GM12864 (cell line): ENCODE measurements at regions not wholly inside any gene's neighbourhood (a gene's known extent, or its start where the extent isn't known, plus 50 kb on each side); places are given as distances from the start of the nearest gene placed in this dataset.

Experiments used
- DNase-seq: peaks from one replicate; pipeline ENCODE4 v3.0.0-alpha.2; 2011; ENCODE audit warnings: low read depth
- H3K4me3 ChIP-seq: 2 replicates; pipeline ENCODE4 v1.5.1; 2011; ENCODE audit warnings: mild to moderate bottlenecking, low read depth, low read length, control low read depth
- TF ChIP-seq, protein P1 (sequence below): IDR thresholded peaks from 2 replicates; pipeline ENCODE4 v1.5.1; 2011; ENCODE audit warnings: low read depth, mild to moderate bottlenecking, moderate library complexity, low read length, control low read depth, inconsistent platforms; ENCODE audit errors: missing control alignments

DNA sequence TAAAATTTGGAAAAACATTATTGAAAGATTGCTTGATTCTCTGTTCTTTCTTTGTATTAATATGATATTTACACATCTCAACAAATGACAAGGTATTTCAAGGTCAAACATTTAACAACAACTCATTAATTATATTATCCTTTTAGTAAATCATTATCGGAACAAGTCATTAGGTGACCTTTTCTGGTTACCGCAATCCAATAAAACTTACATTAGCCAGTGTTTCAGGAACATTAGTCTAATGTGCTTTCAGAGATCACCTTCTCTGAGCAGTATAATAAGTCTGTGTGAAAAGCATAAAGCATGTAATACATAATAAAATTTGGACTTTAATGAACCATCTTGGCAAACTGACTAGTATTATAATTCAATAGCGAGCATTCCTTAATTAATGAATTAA, 1466.4 kb downstream of the FAM181B start:
- TF ChIP-seq, protein P1, sequence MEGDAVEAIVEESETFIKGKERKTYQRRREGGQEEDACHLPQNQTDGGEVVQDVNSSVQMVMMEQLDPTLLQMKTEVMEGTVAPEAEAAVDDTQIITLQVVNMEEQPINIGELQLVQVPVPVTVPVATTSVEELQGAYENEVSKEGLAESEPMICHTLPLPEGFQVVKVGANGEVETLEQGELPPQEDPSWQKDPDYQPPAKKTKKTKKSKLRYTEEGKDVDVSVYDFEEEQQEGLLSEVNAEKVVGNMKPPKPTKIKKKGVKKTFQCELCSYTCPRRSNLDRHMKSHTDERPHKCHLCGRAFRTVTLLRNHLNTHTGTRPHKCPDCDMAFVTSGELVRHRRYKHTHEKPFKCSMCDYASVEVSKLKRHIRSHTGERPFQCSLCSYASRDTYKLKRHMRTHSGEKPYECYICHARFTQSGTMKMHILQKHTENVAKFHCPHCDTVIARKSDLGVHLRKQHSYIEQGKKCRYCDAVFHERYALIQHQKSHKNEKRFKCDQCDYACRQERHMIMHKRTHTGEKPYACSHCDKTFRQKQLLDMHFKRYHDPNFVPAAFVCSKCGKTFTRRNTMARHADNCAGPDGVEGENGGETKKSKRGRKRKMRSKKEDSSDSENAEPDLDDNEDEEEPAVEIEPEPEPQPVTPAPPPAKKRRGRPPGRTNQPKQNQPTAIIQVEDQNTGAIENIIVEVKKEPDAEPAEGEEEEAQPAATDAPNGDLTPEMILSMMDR: no peak
- DNase-seq: no peak

GRCh38 chr11:81259471-81259870, 1474.2 kb downstream of the FAM181B start:
- TF ChIP-seq, protein P1: no peak
- no peak overlapping the region for H3K4me3 ChIP-seq
- DNase-seq: no peak

More for the DNA sequence above, 1466.4 kb downstream of the FAM181B start:
- no peak overlapping the region for H3K4me3 ChIP-seq

DNA sequence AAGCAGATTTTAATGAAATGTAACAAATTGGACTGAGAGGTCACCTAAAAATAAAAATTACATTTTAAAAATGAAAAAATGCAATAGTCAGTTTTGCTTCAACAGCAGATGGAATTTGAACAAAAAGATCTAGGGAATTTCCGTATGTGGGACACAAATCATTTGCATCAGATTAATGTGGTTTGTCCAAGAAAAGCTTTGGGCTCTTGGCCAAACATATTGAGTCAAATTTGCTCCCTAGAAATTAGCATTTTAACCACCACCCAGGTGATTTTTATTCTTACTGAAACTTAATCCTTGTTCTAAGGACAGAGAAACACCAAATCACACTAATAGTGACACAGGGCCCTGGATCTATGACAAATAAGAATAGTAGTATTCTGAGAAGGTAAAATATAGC, 1477.8 kb downstream of the FAM181B start:
- TF ChIP-seq, protein P1: no peak
- DNase-seq: no peak

DNA sequence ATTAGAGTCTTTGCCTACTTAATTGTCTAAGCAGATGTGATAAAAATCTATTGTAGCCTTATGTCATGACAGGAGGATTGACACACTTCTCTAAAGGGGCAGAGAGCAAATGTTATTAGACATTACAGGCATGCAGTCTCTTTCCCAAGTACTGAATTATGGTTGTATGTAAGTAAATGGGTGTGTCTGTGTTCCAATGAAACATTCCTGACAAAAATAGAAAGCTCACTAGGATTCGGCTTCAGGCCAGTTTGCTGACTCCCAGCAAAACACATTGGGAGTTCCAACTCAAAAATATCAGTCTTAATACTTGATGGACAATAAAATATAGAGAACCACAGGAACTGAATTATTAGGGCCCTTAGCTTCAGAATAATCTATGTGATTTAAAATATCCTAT, 1480.4 kb downstream of the FAM181B start:
- H3K4me3 ChIP-seq: no peak overlapping the region
- TF ChIP-seq, protein P1: no peak
- no peak for DNase-seq

More for the DNA sequence above, 1477.8 kb downstream of the FAM181B start:
- H3K4me3 ChIP-seq: no peak overlapping the region

DNA sequence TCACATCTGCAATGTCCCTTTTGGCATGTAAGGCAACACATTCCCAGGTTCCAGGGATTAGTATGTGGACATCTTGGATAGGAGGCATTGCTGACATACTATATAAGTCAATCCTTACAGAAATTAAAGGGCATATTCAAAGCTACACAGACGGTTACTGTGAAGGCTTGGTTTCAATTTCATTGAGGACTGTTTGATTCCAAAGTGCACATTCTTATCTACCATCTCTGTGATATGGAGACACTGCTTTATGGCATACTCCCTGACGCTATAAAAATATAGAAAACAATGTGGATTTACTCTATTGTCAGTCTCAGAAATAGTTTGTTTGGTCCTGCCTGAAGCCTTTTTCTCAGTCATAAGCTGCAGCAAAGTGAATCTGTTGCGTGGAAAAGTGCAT, 1486.7 kb downstream of the FAM181B start:
- TF ChIP-seq, protein P1: no peak
- no peak overlapping the region for H3K4me3 ChIP-seq
- no peak for DNase-seq

DNA sequence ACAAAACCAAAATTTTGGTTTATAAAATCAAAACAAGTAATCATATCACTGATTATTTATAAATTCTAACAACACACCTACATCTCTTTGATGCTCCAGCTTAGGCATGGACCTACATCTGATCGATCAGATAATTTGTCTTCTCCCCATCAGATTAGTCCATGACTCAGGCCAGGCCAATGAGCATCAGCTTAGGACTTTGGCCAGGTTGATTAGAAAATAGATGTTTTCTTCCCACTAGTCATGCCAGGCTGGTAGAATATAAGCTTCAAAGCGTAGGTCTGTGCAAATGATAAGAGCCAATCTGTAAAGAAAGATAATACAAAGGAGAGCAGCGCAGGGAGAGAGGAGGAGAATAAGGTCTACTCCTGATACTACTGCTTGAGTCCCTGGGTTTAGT, 1487.9 kb downstream of the FAM181B start:
- TF ChIP-seq, protein P1: no peak
- no peak overlapping the region for H3K4me3 ChIP-seq
- no peak for DNase-seq

GRCh38 chr11:81241672-81242275, 1491.9 kb downstream of the FAM181B start:
- H3K4me3 ChIP-seq: no peak overlapping the region
- TF ChIP-seq, protein P1: no peak
- DNase-seq: no peak
